Fibroblast of the aortic adventitia (primary cell): ENCODE measurements at regions not wholly inside any gene's neighbourhood (a gene's known extent, or its start where the extent isn't known, plus 50 kb on each side); places are given as distances from the start of the nearest gene placed in this dataset.

Source experiments
- DNase-seq: peaks from one replicate; pipeline ENCODE4 v3.0.0-alpha.2; 2010; ENCODE audit warnings: low read depth
- H3K4me3 ChIP-seq: 2 replicates; pipeline ENCODE4 v1.5.1; 2011; ENCODE audit warnings: low read depth, mild to moderate bottlenecking, control low read depth, low read length, moderate library complexity
- CTCF ChIP-seq: IDR thresholded peaks from 2 replicates; pipeline ENCODE4 v1.5.1; 2011; ENCODE audit warnings: mild to moderate bottlenecking, low read length, control low read depth, inconsistent platforms; ENCODE audit not compliant: insufficient read depth

GRCh38 chr10:24046060-24046459, 162.9 kb upstream of the KIAA1217 start:
- DNase-seq = no peak
- no peak overlapping the region for H3K4me3 ChIP-seq
- no peak for TF ChIP-seq CTCF

GRCh38 chr10:24047176-24047575, 161.8 kb upstream of the KIAA1217 start:
- no peak for DNase-seq
- no peak for TF ChIP-seq CTCF
- no peak overlapping the region for H3K4me3 ChIP-seq

GRCh38 chr10:24054421-24054820, 154.5 kb upstream of the KIAA1217 start:
- no peak overlapping the region for H3K4me3 ChIP-seq
- DNase-seq = no peak
- no peak for TF ChIP-seq CTCF

GRCh38 chr10:24080207-24080606, 128.7 kb upstream of the KIAA1217 start:
- H3K4me3 ChIP-seq = no peak overlapping the region
- TF ChIP-seq CTCF = no peak
- no peak for DNase-seq

- TF ChIP-seq CTCF = no peak
- no peak for DNase-seq
- no peak overlapping the region for H3K4me3 ChIP-seq
Measured at GRCh38 chr10:24086296-24087086, 122.4 kb upstream of the KIAA1217 start.

- no peak overlapping the region for H3K4me3 ChIP-seq
- TF ChIP-seq CTCF = no peak
- DNase-seq = no peak
Measured at GRCh38 chr10:24091256-24091655, 117.7 kb upstream of the KIAA1217 start.

GRCh38 chr10:24096281-24096680, 112.7 kb upstream of the KIAA1217 start:
- no peak for DNase-seq
- TF ChIP-seq CTCF = no peak
- H3K4me3 ChIP-seq = no peak overlapping the region
